HG02973 (cell line): ENCODE measurements at regions not wholly inside any gene's neighbourhood (a gene's known extent, or its start where the extent isn't known, plus 50 kb on each side); places are given as distances from the start of the nearest gene placed in this dataset.

ENCODE experiments used
- ATAC-seq: cut with Tn5 transposase; IDR thresholded peaks from one replicate; pipeline ENCODE4 v1.9.1; 2021; ENCODE audit warnings: moderate library complexity; ENCODE audit not compliant: unreplicated experiment

DNA sequence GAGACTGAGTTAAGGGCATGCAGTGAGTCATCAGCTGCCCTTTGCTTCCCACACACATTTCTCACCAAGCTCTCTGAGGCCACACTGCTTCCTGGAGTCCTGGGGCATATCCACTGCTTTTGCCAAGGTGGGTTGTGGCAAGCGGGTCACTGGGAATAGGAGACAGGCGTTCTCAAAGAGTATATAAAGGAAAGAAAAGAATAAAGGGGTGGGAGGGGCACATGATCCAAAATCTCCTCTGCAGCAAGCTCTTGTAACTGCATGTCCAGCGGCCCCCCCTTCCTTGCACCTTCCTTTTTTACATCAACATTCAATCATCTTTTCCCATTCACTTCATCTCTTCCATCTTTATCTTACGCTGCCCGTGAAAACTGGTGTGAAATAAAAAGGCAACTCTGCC is 259.1 kb upstream of the RPL38 start:
- no peak for ATAC-seq

DNA sequence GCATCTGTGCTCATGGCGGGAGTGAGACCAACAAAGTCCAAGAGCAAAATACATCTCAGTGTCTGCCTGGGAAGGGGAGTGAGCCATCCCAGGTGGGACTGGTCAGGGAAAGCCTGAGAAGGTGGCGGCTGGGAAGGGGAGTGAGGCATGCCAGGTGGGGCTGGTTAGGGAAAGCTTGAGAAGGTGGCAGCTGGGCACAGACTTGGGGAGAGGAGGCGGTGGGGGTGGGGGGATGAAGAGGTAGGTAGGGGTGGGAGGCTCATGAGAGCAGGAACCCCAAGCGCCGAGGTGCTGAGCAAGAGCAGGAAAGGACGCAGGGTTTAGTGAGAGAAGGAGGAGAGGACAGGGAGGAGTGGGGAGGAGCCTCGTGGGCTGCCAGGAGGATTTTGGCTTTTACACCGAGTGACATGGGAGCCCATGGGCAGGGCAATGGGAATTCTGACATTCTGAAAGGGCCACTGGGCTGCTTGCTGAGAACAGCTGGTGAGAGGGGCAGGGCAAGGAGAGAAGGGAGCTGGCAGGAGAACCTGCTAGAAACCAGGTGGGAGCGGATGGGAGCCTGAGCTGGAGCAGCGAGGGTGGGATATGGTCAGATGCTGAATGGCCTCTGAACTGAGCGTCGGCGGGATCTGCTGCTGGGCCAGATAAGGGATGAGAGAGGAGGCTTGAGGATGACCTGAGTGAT is 256.1 kb upstream of the RPL38 start:
- ATAC-seq: no peak

DNA sequence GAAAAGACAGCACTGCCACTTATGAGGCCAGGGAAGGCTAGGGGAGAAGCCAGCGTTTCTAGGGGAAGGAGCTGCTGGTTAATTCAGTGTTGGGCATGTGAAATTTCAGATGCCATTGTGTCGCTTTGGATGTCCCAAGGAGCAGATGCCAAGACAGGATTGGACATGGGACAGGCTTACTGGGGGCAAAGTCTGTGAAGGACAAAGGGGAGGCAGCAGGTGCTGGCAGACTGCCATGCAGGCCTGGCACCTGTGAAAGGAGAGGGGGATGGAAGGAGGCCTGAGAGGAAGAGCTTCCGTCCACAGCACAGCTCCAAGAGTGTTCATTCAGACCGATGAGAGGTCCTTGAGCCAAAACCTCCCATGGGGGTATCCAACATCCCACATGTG is 255.5 kb upstream of the RPL38 start:
- no peak for ATAC-seq

DNA sequence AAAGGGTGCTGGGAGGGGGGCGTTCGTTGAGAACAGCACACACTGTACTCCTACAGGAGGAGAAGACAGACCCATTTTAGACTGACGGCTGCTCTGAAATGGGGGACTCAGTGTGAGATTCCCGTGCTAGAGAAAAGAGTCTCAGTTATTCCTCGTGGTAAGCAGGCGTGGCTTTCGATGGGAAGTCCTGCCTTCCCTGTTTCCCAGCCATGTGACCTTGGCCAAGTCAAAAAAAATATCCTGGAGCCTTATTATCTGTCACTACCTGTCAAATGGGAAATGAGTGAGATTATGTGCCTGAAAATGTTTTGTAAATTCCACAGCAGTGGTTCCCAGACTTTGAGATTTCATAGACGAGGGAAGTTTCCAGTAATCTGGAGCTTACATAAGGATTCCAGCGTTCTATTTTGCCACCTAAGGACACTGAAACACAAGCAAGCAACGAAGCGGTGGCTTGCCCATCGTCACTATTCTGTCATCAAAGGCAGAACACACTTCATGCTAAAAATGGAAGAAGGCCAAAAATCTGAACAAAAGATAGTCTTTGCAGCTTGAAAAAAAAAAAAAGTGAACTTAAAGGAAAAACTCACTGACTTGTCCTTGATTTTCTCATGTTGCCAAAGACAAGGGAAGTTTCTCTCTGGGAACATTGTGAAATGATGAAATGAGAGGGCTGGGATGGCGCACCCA is 253.4 kb upstream of the RPL38 start:
- no peak for ATAC-seq

DNA sequence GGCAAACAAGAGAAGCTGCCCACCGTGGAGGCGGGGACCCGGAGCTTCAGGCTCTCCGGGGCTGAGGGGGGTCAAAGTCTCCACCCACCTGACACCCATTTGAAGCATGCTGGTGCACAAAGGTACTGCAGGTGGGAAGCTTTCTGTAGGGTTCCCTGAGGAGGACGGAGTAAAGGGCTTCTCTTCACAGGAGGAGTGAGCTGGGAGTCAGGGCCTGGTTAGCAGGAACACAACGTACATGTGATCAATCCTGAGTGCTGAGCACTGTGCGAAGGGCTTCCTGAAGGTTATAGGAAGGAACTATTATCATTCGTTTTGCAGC is 252.9 kb upstream of the RPL38 start:
- ATAC-seq: no peak

DNA sequence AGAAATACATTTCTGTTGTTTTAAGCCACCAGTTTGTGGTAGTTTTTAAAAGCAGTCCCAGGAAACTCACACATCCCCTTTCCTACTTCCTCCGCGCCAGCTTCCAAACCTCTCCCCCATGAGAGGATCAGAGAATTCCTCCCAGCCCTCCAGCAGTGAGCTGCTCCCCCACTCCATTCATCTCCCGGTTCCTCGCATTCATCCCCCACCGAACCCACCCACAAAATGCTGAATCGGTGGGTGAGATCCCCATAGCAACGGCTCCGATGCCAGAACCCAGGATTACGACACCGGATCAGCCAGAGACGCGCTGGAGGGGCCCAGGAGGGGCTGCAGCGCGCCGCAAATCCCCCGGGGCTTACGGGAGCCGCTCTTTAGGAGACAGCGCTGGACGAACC is 251.4 kb upstream of the RPL38 start:
- no peak for ATAC-seq

DNA sequence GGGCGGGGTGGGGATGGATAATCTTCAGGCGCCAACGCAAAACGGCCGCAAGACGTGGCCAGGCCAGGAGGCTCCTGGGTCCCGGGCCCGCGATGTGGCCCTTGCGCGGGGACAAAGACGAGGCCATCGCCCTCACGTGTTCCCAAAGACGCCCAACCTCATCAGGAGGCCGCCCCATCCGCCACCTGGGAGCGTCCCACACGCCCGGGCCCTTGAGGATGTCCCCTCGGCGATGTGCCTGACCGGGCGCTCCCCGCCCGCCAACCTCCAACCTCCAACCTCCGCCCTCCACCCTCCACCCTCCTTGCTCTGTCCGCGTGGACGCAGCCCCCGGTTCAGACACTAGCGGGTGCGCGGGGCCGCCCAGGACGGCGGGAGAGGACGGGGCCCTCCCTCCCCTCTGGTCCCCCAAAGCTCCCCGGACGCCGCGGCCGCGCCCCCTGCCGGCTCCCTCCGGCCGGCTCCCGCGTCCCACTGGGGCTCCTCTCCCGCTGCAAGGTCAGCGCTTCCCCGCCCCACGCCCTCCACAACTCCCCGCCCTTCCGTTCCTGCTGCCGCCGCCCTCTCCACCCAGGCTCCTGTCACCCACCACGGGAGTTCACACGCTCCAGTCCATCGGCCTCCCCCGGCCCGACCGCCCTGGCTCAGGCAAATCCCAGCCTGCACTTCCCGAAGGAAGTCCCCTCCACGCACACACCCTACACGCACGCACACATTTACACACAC is 250.8 kb upstream of the RPL38 start:
- ATAC-seq: no peak

DNA sequence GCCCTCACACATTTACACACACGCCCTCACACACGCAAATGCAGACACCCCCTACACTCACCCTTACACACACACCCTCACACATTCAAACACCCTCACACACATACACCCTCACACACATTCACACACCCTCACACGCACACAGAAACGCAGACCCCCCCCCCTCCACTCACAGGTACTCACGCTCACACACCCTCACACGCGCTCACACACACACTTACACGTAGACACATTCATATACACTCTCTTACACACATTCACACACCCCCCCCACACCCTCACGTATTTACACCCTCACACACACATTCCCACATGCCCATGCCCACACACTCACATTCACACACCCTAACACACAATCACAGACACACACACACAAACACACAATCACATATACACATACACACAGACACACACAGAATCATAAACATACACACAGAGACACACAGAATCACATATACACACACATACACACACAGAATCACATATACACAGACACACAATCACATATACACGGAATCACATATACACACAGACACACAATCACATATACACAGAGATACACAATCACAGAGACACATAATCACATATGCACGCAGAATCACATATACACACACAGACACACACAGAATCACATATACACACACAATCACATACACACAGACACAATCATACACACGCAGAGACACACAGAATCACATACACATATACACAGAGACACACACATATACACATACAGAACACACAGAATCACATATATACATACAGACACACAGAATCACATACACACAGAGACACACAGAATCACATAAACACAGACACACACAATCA is 250.1 kb upstream of the RPL38 start:
- ATAC-seq: no peak

DNA sequence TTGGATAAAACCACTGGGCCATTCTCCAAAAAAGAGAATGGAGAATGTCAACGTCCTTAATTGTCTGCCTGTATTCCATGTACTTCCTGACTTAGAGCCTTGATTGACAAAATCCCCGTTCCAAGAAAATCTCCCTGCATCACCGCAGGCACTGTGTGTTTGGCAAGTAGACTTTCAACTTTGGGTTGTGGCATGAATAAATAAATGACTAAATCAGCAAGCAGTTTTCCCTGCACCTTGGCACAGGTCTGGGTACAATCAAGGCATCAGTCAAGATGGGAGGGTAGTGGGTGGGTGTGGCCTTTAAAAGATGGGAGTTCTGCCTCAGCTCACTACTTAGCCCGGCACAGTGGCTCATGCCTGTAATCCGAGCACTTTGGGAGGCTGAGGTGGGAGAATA is 248.5 kb upstream of the RPL38 start:
- ATAC-seq: no peak

DNA sequence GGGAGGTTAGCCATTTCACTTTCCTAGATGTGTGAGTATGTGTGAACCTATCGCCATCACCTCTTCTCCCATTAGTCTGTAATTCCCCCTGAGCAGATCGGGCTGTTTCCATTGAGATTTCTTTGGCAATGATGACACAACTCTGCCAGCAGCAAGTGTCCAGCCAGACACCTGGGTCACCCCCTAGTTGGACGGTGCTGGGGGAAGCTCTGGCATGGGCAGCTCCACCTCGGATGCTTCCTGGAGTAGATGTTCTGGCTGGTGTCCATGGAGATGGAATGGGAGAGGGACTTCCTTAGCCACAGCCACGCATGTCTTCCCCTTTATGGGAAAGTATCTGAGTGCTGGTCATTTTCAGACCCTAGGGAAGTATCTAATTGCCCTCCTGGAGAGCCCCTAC is 247.9 kb upstream of the RPL38 start:
- no peak for ATAC-seq

DNA sequence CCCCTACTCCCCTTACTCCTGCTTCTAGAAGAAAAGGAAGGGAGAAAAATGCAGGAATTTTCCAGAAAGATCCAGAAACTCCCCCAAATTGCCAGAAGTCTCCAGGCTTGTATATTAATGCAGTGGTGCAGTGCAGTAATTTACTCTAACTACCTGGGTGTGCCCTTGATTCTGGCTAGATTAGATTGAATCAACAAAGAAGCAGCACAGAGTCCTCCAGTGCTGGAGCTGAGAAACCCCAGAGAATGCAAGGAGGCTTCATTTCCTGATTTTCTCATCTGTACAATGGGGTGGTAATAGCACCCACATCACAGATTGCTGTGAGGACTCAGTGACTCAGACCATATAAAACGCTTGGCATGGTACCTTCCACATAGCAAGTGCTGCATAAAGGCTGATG is 247.3 kb upstream of the RPL38 start:
- ATAC-seq: no peak

DNA sequence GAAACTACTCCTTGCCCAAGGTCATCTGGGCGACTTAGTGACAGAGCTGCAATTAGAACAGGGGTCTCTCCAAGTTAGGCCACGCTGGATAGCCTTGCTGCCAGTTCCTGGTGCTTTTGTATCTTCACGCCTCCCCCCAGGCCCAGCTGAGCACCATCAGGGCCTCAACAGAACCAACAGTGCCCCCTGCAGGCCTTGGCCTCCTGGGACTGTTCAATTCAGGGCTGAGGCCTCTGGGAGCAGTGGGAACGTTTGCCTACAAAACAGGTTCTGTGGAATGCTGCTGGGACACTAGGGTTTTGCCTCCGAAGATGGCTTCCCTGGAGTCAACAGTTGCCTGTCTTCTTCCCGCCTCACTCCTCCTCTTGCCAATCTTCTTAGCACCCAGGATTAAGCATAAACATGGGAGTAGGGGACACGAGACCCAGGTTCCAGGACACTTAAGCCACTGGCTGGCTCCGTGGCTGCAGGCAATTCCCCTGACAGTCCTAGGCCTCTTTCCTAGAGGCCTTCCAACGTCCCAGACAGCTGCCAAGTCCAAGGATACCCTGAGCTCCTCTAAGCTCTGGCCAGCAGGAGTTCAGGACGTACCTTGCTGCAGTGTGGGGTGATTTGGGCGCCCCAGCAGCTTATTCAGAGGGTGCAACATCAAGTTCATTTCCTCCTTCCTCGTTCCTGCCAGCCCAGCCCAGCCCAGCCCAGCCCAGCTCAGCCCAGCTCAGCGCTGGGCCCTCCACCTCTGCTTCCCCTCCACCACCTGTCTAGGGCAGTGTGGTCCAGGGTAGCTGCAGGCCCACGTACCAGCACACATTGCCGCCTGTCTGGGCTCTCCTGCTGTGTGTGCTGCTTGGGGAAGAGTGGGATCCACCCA is 246.6 kb upstream of the RPL38 start:
- ATAC-seq: no peak

DNA sequence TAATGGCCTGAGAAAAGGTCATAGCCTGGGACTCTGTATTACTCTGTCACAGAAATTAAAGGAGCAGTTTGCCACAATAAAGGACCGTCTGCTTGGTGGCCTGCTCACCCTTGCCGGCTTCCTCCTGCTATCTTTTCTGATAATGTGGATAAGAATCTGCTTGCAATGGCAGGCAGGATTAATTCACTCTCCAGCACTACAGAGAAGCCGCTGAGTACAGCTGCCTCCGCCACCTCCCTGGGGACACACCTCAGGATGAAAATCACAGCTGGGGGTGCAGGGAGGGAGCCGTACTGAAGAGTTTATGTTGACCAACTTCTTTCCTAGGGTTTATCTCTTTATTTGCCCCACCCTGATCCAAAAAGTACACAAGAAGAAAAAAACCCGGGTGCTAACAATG is 245.9 kb upstream of the RPL38 start:
- no peak for ATAC-seq

DNA sequence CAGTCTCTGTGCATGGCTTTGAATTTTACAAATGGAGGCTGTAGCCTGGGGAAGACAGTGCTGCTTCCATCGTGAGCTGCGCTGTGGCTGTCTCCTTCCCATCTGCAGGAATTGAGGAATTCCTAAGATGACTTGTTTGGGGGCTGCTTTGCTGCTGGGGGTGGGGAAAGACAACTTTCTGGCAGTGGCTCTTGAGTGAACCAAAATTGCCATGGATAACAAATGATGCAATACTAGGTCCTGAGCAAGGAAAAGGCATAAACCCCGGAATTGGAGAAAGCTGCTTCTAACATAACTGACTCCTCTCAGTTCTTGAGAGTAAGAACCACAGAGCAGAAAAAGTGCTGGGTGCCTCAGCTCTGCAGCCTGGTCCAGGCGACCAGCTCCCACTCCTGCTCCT is 245.0 kb upstream of the RPL38 start:
- no peak for ATAC-seq

DNA sequence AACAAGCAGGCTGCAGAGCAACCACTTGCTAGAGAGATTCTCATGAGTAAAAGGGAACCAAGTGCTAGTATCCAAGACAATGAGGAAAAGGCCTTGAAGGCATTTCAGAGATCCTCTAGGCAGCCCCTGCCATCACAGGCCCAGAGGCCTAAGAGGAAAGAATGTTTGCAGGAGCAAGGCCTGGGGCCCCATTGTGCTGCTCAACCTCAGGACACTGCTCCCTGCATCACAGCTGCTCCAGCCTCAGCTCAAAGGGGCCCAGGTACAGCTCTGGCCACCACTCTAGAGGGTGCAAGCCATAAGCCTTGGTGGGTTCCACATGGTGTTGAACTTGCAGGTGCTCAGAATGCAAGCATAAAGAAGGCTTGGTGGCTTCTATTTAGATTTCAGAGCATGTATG is 243.0 kb upstream of the RPL38 start:
- no peak for ATAC-seq

DNA sequence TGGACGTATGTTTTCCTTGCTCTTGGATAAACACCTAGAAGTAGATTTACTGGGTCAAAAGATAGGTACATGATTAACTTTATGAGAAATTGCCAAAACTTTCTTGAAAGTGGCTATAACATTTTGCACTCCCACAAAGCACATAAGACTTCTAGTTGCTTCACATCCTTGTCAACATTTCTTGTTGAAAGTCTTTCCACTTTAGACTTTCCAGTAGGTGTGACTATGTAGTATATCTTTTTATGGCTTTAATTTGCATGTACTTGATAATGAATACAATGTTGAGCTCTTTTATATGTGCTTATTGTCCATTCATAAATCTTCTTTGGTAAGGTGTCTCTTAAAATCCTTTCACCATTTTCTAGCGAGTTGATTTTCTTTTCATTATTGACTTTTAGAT is 241.2 kb upstream of the RPL38 start:
- no peak for ATAC-seq

DNA sequence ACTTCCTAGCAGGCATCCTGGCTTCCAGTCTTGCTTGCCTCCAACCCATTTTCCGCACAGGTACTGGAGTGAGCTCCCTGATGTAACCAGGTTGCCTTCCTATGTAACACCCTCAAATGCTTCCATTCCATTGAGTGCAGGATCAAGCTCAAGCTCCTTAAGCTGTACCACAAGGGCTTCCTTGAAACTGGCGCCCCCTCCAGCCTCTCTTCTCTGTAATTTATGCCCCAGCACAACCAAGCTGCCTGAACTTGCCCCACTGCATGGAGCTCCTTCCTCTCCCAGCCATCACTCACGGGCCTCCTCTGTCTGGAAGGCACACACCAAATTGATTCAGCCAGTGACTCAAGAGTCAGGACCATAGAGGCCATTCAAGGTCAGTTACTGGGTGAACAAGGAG is 234.8 kb upstream of the RPL38 start:
- no peak for ATAC-seq

DNA sequence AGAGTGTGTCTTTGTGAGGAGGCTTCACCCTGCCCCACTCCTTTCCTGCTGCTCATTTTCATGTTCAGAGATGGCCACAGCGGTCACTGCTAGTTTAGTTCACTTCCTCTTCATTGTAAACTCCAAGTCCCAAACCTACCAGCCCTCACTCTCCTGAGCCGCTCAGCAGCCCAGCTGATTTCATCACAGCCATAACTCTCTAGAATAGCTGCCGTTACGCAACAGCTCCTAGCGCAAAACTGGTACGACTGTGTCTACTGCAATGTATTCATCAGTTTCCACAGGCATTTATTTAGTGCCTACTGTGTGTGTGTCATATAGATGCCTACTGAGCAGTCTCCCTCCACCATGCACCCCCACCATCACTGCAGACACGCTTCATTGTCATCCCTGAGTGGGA is 233.5 kb upstream of the RPL38 start:
- ATAC-seq: no peak

DNA sequence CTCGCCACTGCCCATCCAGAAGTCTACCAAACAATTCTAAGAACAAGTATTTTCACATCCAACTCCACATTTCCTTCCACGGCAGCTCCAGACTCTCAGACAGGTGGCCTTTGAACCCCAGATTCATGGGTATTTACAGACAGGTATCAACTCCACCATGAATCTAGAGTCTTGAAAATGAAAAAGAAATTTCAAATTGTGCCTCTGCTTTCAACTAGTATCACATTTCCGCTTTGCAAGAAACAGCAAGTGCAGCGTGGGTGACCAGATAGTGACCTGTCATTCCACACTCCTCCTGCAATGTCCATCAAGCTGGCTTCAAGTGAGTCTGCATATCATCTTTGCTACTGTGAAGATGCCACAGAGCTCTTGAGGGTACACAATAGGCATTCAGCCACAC is 232.4 kb upstream of the RPL38 start:
- no peak for ATAC-seq

DNA sequence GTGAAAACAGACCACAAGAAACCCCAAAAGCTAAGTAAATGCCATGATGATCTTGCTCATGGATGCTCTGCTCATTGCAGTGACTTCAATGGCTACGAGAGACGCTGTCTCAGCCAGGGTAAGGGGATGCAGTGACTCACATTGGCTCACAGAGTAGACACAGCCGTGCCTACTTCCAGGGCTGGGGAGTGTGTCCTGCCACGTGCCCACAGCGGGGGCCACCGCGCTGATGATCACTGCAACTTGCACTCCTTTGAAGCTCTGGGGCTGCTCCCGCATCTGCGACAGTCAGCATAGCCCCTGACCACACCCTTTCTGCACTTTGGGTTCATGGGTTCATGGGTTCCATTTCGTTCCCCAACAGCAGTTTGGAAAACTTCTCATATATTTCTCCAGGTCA is 231.4 kb upstream of the RPL38 start:
- ATAC-seq: no peak

DNA sequence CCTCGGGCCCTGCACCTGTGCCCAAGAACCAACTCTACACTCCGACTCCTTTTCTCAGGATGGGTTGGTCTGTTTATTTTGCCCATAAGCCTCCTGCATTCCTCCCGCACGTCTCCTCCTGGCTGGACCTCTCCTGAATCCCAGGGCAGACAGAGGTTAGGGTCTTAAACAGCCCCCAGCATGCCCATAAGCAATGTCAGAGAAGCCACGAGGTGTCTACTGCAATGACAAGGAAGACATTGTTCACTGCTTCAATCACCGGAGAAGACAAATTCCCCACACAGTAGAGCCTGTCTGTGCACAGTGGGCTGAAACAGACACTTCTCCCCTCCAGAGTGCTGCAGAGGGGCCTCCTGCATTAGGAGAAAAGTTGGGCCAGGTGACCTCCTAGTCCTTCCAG is 230.6 kb upstream of the RPL38 start:
- no peak for ATAC-seq
